ENCODE measurements at regions not wholly inside any gene's neighbourhood (a gene's known extent, or its start where the extent isn't known, plus 50 kb on each side); places are given as distances from the start of the nearest gene placed in this dataset.

DNA sequence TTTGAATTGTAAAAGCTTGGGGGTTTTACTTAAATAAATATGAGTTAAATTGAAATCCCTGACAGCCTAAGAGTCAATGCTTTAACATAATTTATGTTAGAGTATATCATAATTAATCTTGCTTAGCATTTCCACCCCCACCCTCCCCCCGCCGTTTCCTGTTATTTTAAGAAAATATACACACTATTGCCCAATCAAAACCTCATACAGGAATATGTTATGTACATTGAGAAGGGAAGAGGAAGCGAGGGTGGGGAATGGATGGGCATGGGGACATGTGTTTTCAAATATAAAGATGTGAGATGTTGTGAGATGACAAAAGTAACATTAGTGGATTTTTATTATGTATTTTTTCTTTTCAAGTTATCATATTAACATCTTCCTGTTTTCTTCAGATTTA is 561.1 kb upstream of the MEF2C start:
- Histone ChIP-seq H3K4me1 (no peaks in the 10 kb centered on the region), H3K36me3 (no peaks in the 10 kb centered on the region), H3K9me3 (no peaks in the 10 kb centered on the region), H3K27me3 (no peaks in the 10 kb centered on the region), H3K27ac (no peak overlapping the region), H3K4me3 (no peak overlapping the region)
- TF ChIP-seq, protein P1, sequence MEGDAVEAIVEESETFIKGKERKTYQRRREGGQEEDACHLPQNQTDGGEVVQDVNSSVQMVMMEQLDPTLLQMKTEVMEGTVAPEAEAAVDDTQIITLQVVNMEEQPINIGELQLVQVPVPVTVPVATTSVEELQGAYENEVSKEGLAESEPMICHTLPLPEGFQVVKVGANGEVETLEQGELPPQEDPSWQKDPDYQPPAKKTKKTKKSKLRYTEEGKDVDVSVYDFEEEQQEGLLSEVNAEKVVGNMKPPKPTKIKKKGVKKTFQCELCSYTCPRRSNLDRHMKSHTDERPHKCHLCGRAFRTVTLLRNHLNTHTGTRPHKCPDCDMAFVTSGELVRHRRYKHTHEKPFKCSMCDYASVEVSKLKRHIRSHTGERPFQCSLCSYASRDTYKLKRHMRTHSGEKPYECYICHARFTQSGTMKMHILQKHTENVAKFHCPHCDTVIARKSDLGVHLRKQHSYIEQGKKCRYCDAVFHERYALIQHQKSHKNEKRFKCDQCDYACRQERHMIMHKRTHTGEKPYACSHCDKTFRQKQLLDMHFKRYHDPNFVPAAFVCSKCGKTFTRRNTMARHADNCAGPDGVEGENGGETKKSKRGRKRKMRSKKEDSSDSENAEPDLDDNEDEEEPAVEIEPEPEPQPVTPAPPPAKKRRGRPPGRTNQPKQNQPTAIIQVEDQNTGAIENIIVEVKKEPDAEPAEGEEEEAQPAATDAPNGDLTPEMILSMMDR (IDR thresholded peaks at IDR 0.05): no peak
- no peak for TF ChIP-seq POLR2AphosphoS5 (IDR thresholded peaks at IDR 0.05; ENCODE audit: insufficient read depth in 1 of 2, low read depth in 1 of 2)
- no peak for TF ChIP-seq POLR2A (IDR thresholded peaks at IDR 0.05)
- intact Hi-C loops (cut with DNase I): no loop called here
- no peak for DNase-seq (ENCODE audit: extremely low spot score in 2 of 2)

DNA sequence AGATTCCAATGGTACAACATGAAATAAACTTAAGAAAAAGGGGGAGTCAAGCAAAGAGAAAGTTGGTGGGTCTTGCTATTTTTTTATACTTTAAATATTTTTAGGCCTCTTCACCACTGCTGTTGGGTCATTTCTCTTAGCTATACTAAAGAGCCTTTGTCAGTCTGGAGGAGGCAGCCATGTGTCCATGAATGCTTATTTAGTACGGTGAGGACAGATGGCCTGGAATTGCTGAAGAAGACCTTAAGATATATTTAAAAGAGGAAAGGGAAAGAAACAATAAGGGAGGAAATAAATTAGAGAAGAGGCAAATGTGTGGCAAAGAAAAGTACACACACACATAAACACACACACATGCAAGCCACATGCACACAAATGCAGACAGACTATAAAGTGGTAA is 560.5 kb upstream of the MEF2C start:
- intact Hi-C loops (cut with DNase I): no loop called here
- Histone ChIP-seq H3K27ac (no peak overlapping the region), H3K36me3 (no peaks in the 10 kb centered on the region), H3K4me3 (no peak overlapping the region), H3K9me3 (no peaks in the 10 kb centered on the region), H3K27me3 (no peaks in the 10 kb centered on the region), H3K4me1 (no peaks in the 10 kb centered on the region)
- DNase-seq (ENCODE audit: extremely low spot score in 2 of 2): no peak
- TF ChIP-seq POLR2A (IDR thresholded peaks at IDR 0.05) (no peak), POLR2AphosphoS5 (IDR thresholded peaks at IDR 0.05; ENCODE audit: insufficient read depth in 1 of 2, low read depth in 1 of 2) (no peak)
- TF ChIP-seq, protein P1 (IDR thresholded peaks at IDR 0.05): no peak

DNA sequence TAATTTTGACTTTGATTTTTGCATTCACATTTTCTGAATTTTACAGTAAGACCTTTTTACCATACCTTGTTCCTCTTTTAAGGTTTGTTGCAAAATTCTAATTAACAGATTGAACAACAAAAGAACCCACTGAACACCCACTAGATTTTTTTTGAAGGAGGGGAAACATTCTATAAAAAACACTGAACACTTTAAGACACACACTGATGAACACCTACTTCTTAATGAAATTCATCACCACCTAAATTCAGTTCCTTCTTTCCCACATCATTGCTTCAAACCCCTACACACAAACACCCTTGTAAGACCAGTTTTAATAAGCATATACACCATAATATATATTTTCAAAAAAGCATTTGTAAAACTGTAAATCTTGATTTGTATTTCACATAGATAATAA is 559.0 kb upstream of the MEF2C start:
- Histone ChIP-seq H3K27ac (no peak overlapping the region), H3K27me3 (no peaks in the 10 kb centered on the region), H3K9me3 (no peaks in the 10 kb centered on the region), H3K36me3 (no peaks in the 10 kb centered on the region), H3K4me1 (no peaks in the 10 kb centered on the region), H3K4me3 (no peak overlapping the region)
- no peak for TF ChIP-seq POLR2AphosphoS5 (IDR thresholded peaks at IDR 0.05; ENCODE audit: insufficient read depth in 1 of 2, low read depth in 1 of 2)
- no peak for TF ChIP-seq POLR2A (IDR thresholded peaks at IDR 0.05)
- TF ChIP-seq, protein P1 (IDR thresholded peaks at IDR 0.05): no peak
- intact Hi-C loops (cut with DNase I): no loop called here
- DNase-seq (ENCODE audit: extremely low spot score in 2 of 2): no peak

DNA sequence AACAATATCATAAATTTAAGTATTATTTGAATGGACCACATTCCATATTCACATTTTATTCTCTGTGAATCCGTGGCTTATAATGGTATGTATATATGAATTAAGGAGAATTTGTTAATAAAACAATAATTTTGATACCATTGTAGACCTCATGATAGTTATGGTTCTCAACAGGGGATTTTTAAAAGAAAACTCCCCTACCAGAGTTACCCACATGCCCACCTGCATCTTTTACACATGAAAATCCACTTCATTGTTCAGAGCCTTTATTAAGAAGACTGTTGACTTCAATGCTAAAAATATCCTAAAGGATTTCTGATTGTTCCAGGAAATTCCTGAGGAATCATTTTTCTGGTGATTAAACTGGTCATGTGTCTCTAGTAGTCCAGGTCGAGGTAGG is 557.7 kb upstream of the MEF2C start:
- TF ChIP-seq, protein P1 (IDR thresholded peaks at IDR 0.05): no peak
- no peak for TF ChIP-seq POLR2A (IDR thresholded peaks at IDR 0.05)
- no peak for TF ChIP-seq POLR2AphosphoS5 (IDR thresholded peaks at IDR 0.05; ENCODE audit: insufficient read depth in 1 of 2, low read depth in 1 of 2)
- Histone ChIP-seq H3K9me3 (no peaks in the 10 kb centered on the region), H3K36me3 (no peaks in the 10 kb centered on the region), H3K27ac (no peak overlapping the region), H3K4me1 (no peaks in the 10 kb centered on the region), H3K4me3 (no peak overlapping the region), H3K27me3 (no peaks in the 10 kb centered on the region)
- DNase-seq (ENCODE audit: extremely low spot score in 2 of 2): no peak
- intact Hi-C loops (cut with DNase I): no loop called here

GRCh38 chr5:89437450-89438435 is 554.8 kb upstream of the MEF2C start:
- intact Hi-C loops (cut with DNase I): no loop called here
- no peak for DNase-seq (ENCODE audit: extremely low spot score in 2 of 2)
- Histone ChIP-seq H3K36me3 (no peaks in the 10 kb centered on the region), H3K27me3 (no peaks in the 10 kb centered on the region), H3K4me3 (no peak overlapping the region), H3K4me1 (no peaks in the 10 kb centered on the region), H3K9me3 (no peaks in the 10 kb centered on the region), H3K27ac (no peak overlapping the region)
- no peak for TF ChIP-seq POLR2AphosphoS5 (IDR thresholded peaks at IDR 0.05; ENCODE audit: insufficient read depth in 1 of 2, low read depth in 1 of 2)
- TF ChIP-seq, protein P1 (IDR thresholded peaks at IDR 0.05): no peak
- TF ChIP-seq POLR2A (IDR thresholded peaks at IDR 0.05): no peak
